ENCODE measurements at regions not wholly inside any gene's neighbourhood (a gene's known extent, or its start where the extent isn't known, plus 50 kb on each side); places are given as distances from the start of the nearest gene placed in this dataset.

- CTCF ChIA-PET, result no interaction called here
- H3K27ac Mint-ChIP-seq, result no peak overlapping the region
- H3K9me3 Mint-ChIP-seq, result peaks cover 12% of the 10 kb centered on the region
- no peak for DNase-seq
- H3K4me1 Mint-ChIP-seq (ENCODE audit: low read depth), result peaks cover 4% of the 10 kb centered on the region
- H3K36me3 Mint-ChIP-seq (ENCODE audit: low read depth), result peaks cover 2% of the 10 kb centered on the region
- no peak for TF ChIP-seq CTCF (IDR thresholded peaks at IDR 0.05)
- no peak for ATAC-seq
- intact Hi-C loops (cut with micrococcal nuclease), result no loop called here
- no peak overlapping the region for H3K4me3 Mint-ChIP-seq
- H3K27me3 Mint-ChIP-seq, result peaks cover 14% of the 10 kb centered on the region
- POLR2A ChIA-PET, result no interaction called here
Observed at GRCh38 chr12:28606967-28607557, 416.8 kb downstream of the CCDC91 start.

GRCh38 chr12:28610401-28611114, 420.3 kb downstream of the CCDC91 start:
- Mint-ChIP-seq H3K4me3 (no peak overlapping the region), H3K4me1 (ENCODE audit: low read depth) (no peaks in the 10 kb centered on the region), H3K27me3 (peaks cover 11% of the 10 kb centered on the region), H3K36me3 (ENCODE audit: low read depth) (peaks cover 2% of the 10 kb centered on the region), H3K9me3 (peaks cover 12% of the 10 kb centered on the region), H3K27ac (no peak overlapping the region)
- ATAC-seq (no peak), DNase-seq (no peak)
- TF ChIP-seq CTCF (IDR thresholded peaks at IDR 0.05), result no peak
- ChIA-PET POLR2A (no interaction called here), CTCF (no interaction called here)
- intact Hi-C loops (cut with micrococcal nuclease), result no loop called here

- H3K9me3 Mint-ChIP-seq, result peaks cover 12% of the 10 kb centered on the region
- DNase-seq (no peak), ATAC-seq (no peak)
- TF ChIP-seq CTCF (IDR thresholded peaks at IDR 0.05), result no peak
- CTCF ChIA-PET, result no interaction called here
- H3K27ac Mint-ChIP-seq, result no peak overlapping the region
- H3K4me3 Mint-ChIP-seq, result no peak overlapping the region
- POLR2A ChIA-PET, result no interaction called here
- intact Hi-C loops (cut with micrococcal nuclease), result no loop called here
- no peaks in the 10 kb centered on the region for H3K4me1 Mint-ChIP-seq (ENCODE audit: low read depth)
- peaks cover 11% of the 10 kb centered on the region for H3K27me3 Mint-ChIP-seq
- peaks cover 2% of the 10 kb centered on the region for H3K36me3 Mint-ChIP-seq (ENCODE audit: low read depth)
Observed at GRCh38 chr12:28611115-28611435, 420.8 kb downstream of the CCDC91 start.

GRCh38 chr12:28611449-28611848, 421.2 kb downstream of the CCDC91 start:
- no peaks in the 10 kb centered on the region for H3K4me1 Mint-ChIP-seq (ENCODE audit: low read depth)
- no peak for ATAC-seq

More at GRCh38 chr12:28611449-28611848, 421.2 kb downstream of the CCDC91 start:
- intact Hi-C loops (cut with micrococcal nuclease), result no loop called here
- ChIA-PET POLR2A (no interaction called here), CTCF (no interaction called here)
- DNase-seq, result no peak
- H3K4me3 Mint-ChIP-seq, result no peak overlapping the region
- H3K9me3 Mint-ChIP-seq, result peaks cover 12% of the 10 kb centered on the region
- H3K27me3 Mint-ChIP-seq, result peaks cover 11% of the 10 kb centered on the region
- no peak overlapping the region for H3K27ac Mint-ChIP-seq
- H3K36me3 Mint-ChIP-seq (ENCODE audit: low read depth), result peaks cover 2% of the 10 kb centered on the region
- no peak for TF ChIP-seq CTCF (IDR thresholded peaks at IDR 0.05)

Measured in activated CD8-positive, alpha-beta T cell treated with anti-CD3 and anti-CD28 coated beads for 36 hours (primary cell).